HG02981 (cell line): ENCODE measurements at regions not wholly inside any gene's neighbourhood (a gene's known extent, or its start where the extent isn't known, plus 50 kb on each side); places are given as distances from the start of the nearest gene placed in this dataset.

Experiments
- ATAC-seq: cut with Tn5 transposase; IDR thresholded peaks from one replicate; pipeline ENCODE4 v1.9.1; 2021; ENCODE audit warnings: mild to moderate bottlenecking, moderate library complexity; ENCODE audit not compliant: unreplicated experiment

- no peak for ATAC-seq
These were observed 207.5 kb upstream of the ADAMTS9 start for GRCh38 chr3:64895106-64895990.

- ATAC-seq = no peak
These were observed 206.2 kb upstream of the ADAMTS9 start for GRCh38 chr3:64894006-64894405.

DNA sequence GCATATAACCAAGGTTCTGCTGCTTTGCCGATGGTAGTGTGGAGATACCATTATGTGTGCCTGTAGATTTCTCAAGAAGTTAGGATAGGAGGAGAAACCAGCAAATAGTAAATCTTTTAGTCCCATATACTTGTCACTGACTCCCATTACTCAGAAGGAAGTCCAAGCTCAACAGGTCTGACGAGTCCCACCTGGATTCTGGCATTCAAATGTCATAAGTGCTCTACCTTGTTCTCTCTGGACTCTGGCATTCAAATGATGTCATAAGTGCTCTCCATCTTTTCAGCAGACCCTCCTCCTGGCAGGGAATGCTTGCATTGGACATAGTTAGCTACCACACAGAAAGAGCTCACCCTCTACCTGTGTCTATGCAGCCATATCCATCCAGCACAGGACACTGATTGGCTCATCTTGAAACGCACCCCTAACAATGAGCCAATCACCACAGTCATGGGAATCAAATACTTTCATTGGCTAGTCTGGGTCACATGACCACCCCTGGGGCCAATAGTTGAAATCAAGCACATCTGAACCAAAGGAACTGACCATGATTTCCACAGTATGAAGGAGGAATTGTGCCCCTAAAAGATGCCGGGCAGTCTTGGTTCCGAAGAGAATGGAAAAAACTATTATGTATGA, 205.0 kb upstream of the ADAMTS9 start:
- no peak for ATAC-seq

DNA sequence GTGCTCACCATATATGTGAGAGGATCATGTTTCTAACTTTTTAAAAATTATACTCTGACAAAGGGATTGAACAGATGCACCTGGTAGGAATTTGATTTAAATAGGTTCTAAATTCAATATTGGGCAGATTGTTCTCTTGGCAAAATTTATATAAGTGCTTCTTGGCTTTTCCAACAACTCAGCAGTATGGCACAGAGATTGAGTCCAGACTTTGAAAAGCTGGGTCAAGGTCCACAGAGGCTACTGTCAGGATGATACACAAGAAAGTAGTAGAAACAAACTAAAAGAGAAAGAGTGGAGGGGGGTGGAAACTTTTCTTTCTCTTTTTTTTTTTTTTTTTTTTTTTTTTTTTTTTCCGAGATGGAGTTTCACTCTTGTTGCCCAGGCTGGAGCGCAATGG, 203.2 kb upstream of the ADAMTS9 start:
- ATAC-seq = no peak

- no peak for ATAC-seq
These were observed 202.7 kb upstream of the ADAMTS9 start for GRCh38 chr3:64890466-64890865.

GRCh38 chr3:64890006-64890405, 202.2 kb upstream of the ADAMTS9 start:
- ATAC-seq = no peak

- no peak for ATAC-seq
These were observed 201.1 kb upstream of the ADAMTS9 start for GRCh38 chr3:64888840-64889392.

DNA sequence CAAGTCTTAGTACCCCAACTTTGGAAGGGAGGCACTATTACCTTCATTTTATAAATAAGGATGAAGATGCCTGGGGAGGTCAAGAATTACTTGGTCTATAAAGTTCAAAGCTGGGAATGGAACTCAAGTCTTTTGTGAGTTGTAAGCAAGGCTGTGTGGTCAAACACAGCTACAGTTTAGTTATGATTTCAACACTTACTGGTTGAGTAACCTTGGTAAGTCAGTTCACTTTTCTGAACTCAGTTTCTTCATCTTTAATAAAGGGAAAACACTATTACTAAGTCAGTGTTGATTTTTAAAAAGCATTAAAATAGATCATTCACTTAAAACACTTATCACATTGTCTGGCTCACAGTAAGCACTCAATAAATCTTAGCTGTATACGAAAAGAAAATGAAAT, 200.4 kb upstream of the ADAMTS9 start:
- no peak for ATAC-seq

- no peak for ATAC-seq
These were observed 197.3 kb upstream of the ADAMTS9 start for GRCh38 chr3:64885055-64885454.

- ATAC-seq = no peak
These were observed 196.7 kb upstream of the ADAMTS9 start for GRCh38 chr3:64884536-64884935.

GRCh38 chr3:64880916-64881315, 193.1 kb upstream of the ADAMTS9 start:
- no peak for ATAC-seq

DNA sequence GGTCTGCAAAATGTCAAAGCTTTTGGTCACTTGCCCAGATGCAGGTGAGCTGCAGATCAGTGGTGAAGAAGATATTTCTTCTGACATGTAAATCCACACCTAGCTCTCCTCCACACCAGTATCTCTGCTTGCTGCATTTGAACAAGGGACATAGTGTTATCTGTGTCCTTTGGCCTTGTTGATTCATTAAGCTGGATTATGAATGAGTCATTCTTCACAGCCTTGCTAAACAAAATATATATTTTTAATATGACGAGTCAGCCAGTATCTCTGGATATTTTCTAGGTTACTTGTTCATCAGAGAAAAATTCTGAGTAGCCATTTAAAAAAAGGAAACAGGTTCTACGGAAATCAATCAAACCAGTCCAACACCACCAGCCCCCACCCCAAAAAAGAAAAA, 190.6 kb upstream of the ADAMTS9 start:
- ATAC-seq = no peak

GRCh38 chr3:64873400-64873799, 185.6 kb upstream of the ADAMTS9 start:
- no peak for ATAC-seq

GRCh38 chr3:64872345-64872744, 184.5 kb upstream of the ADAMTS9 start:
- ATAC-seq = no peak

GRCh38 chr3:64871834-64872249, 184.0 kb upstream of the ADAMTS9 start:
- ATAC-seq = no peak

DNA sequence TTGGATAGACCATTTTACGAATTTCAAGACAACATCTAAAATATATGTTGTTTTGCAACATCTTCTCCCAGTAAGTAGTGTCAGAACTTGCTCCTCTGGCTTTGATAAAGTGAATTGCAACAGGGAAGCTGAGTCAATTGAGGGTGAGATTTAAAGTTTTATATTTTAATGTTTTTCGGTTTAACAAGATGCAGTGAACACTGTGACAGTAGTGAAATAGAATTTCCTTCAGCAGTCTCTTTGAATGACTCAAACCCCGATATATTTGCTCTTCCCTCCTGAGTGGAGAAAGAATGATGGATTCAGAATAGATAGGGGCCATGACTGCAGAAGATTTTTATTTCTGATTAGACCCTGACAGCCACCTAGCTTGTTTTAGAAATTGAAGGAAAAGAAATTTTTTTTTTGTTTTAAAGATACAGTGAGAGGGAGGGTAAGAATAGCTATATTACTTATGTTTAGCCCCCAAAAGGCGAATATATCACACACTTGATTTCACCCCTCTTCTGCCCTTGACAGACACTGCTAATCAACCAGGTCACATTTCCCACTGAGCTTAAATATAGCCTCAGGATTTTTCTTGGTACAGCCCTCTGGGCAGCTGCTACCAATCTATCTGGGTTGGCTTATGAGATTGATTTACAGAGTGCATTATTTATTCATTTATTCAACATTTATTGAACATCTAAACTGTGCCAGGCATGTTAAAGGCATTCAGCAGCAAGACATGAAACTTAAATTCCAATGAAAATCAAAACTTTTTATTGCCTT, 183.3 kb upstream of the ADAMTS9 start:
- ATAC-seq = no peak

- no peak for ATAC-seq
These were observed 179.4 kb upstream of the ADAMTS9 start for GRCh38 chr3:64867224-64867623.

DNA sequence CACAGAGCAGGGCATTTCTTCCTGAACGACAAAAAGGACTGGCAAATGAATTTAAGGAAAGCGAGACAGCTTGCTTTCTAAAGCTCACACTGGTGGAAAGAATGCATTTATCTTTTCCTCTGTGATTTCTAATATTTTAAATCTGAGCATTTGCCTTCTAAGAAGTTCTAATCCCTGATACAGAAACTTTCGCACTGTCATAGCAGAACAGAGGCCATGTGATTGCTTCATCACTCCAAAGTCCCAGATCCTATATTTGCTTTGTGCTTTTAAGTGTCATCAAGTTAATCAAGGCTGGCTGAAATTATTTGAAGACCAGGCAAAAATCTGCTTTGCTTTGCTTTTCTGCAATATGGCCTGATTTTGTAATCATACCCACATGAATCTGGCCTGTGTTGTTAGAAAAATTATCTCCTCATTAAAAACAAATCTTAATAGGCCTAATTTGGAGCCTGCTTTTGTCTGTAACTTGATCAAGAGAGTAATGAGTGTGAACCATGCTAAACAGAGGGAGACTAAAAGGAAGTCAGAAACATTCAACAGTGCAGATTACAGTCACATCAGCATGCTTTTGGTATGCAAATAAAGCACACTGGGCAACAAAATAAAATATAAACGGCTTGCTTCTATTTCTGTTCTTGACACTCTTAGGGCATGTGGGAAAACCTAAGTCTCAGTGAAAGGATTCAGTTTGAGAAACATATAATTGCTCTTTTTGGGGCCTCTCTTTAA, 178.2 kb upstream of the ADAMTS9 start:
- ATAC-seq = no peak

- no peak for ATAC-seq
These were observed 175.7 kb upstream of the ADAMTS9 start for GRCh38 chr3:64863226-64864212.
